Muscle of leg (tissue), 3 donors: ENCODE measurements at regions not wholly inside any gene's neighbourhood (a gene's known extent, or its start where the extent isn't known, plus 50 kb on each side); places are given as distances from the start of the nearest gene placed in this dataset.

Experiments
- DNase-seq: peaks from one replicate; pipeline ENCODE4 v3.0.0; 2013
- H3K27ac ChIP-seq: one replicate; pipeline ENCODE4 v1.5.1; 2013; ENCODE audit warnings: mild to moderate bottlenecking, low read length, control low read depth
- H3K27me3 ChIP-seq: one replicate; pipeline ENCODE4 v1.6.1; 2013; ENCODE audit warnings: low read length; ENCODE audit not compliant: control insufficient read depth, insufficient read depth
- H3K36me3 ChIP-seq: one replicate; pipeline ENCODE4 v1.6.1; 2013; ENCODE audit warnings: low read length; ENCODE audit not compliant: control insufficient read depth, insufficient read depth
- H3K4me1 ChIP-seq: one replicate; pipeline ENCODE4 v1.6.1; 2013; ENCODE audit warnings: low read length; ENCODE audit not compliant: control insufficient read depth, insufficient read depth
- H3K4me3 ChIP-seq: one replicate; pipeline ENCODE4 v1.5.1; 2013; ENCODE audit warnings: low read length, control low read depth
- H3K9me3 ChIP-seq: replicated peaks from 2 replicates; pipeline ENCODE4 v1.6.1; 2013; ENCODE audit warnings: low read depth, low read length; ENCODE audit not compliant: control insufficient read depth
- WGBS: methylation state at CpG from one replicate; pipeline ENCODE4 v1.1.5; 2013; ENCODE audit warnings: missing lambda C conversion rate; ENCODE audit not compliant: insufficient coverage; 5-methylcytosine and 5-hydroxymethylcytosine counted together

GRCh38 chr7:43791-44540, 148.4 kb upstream of the FAM20C start:
- peaks cover 16% of the 10 kb centered on the region for H3K27me3 ChIP-seq
- H3K4me3 ChIP-seq, result no peak overlapping the region
- H3K9me3 ChIP-seq, result no peaks in the 10 kb centered on the region
- H3K27ac ChIP-seq, result no peak overlapping the region
- H3K4me1 ChIP-seq, result no peaks in the 10 kb centered on the region
- no peak for DNase-seq
- no peaks in the 10 kb centered on the region for H3K36me3 ChIP-seq
- WGBS, result 88% methylated on average over 14 of the region's 14 CpGs

- no peaks in the 10 kb centered on the region for H3K4me1 ChIP-seq
- no peak for DNase-seq
- H3K4me3 ChIP-seq, result no peak overlapping the region
- H3K36me3 ChIP-seq, result no peaks in the 10 kb centered on the region
- no peak overlapping the region for H3K27ac ChIP-seq
- H3K9me3 ChIP-seq, result no peaks in the 10 kb centered on the region
- peaks cover 16% of the 10 kb centered on the region for H3K27me3 ChIP-seq
- WGBS, result 72% methylated on average over 10 of the region's 12 CpGs
These were observed 147.9 kb upstream of the FAM20C start for GRCh38 chr7:44541-44896.

- Histone ChIP-seq H3K27ac (no peak overlapping the region), H3K4me3 (no peak overlapping the region), H3K27me3 (peaks cover 16% of the 10 kb centered on the region), H3K36me3 (no peaks in the 10 kb centered on the region), H3K9me3 (no peaks in the 10 kb centered on the region), H3K4me1 (no peaks in the 10 kb centered on the region)
- 64% methylated on average over 7 of the region's 14 CpGs for WGBS
- no peak for DNase-seq
These were observed 147.0 kb upstream of the FAM20C start for GRCh38 chr7:45106-46090.

- DNase-seq, result no peak
These were observed 146.1 kb upstream of the FAM20C start for GRCh38 chr7:46123-46829.

GRCh38 chr7:46830-47140, 145.6 kb upstream of the FAM20C start:
- peaks cover 10% of the 10 kb centered on the region for H3K27me3 ChIP-seq
- WGBS, result 93% methylated on average over 2 of the region's 5 CpGs
- DNase-seq, result no peak

More at GRCh38 chr7:46123-46829, 146.1 kb upstream of the FAM20C start:
- no peaks in the 10 kb centered on the region for H3K4me1 ChIP-seq
- peaks cover 12% of the 10 kb centered on the region for H3K27me3 ChIP-seq
- no peaks in the 10 kb centered on the region for H3K9me3 ChIP-seq
- no peak overlapping the region for H3K4me3 ChIP-seq
- no peaks in the 10 kb centered on the region for H3K36me3 ChIP-seq
- H3K27ac ChIP-seq, result no peak overlapping the region
- 75% methylated on average over 9 of the region's 11 CpGs for WGBS

GRCh38 chr7:51456-52068, 140.8 kb upstream of the FAM20C start:
- no peak overlapping the region for H3K27ac ChIP-seq
- no peak for DNase-seq
- no peaks in the 10 kb centered on the region for H3K27me3 ChIP-seq
- H3K4me1 ChIP-seq, result peaks cover 9% of the 10 kb centered on the region
- no peaks in the 10 kb centered on the region for H3K9me3 ChIP-seq
- no peaks in the 10 kb centered on the region for H3K36me3 ChIP-seq
- no peak overlapping the region for H3K4me3 ChIP-seq
- WGBS, result 91% methylated on average over 11 of the region's 11 CpGs

More at GRCh38 chr7:46830-47140, 145.6 kb upstream of the FAM20C start:
- H3K4me3 ChIP-seq, result no peak overlapping the region
- no peaks in the 10 kb centered on the region for H3K9me3 ChIP-seq
- H3K36me3 ChIP-seq, result no peaks in the 10 kb centered on the region
- no peaks in the 10 kb centered on the region for H3K4me1 ChIP-seq
- H3K27ac ChIP-seq, result no peak overlapping the region

- no peak overlapping the region for H3K4me3 ChIP-seq
- no peak overlapping the region for H3K27ac ChIP-seq
- peaks cover 11% of the 10 kb centered on the region for H3K4me1 ChIP-seq
- no peaks in the 10 kb centered on the region for H3K36me3 ChIP-seq
- DNase-seq, result no peak
- H3K9me3 ChIP-seq, result no peaks in the 10 kb centered on the region
- no CpG with 5 or more reads among the region's 3 CpGs for WGBS
- no peaks in the 10 kb centered on the region for H3K27me3 ChIP-seq
These were observed 140.3 kb upstream of the FAM20C start for GRCh38 chr7:52100-52499.

GRCh38 chr7:53531-53930, 138.8 kb upstream of the FAM20C start:
- no CpG with 5 or more reads among the region's 1 CpG for WGBS
- peaks cover 23% of the 10 kb centered on the region for H3K4me1 ChIP-seq
- H3K27me3 ChIP-seq, result no peaks in the 10 kb centered on the region

GRCh38 chr7:54615-55014, 137.8 kb upstream of the FAM20C start:
- 87% methylated on average over 2 of the region's 6 CpGs for WGBS
- H3K9me3 ChIP-seq, result no peaks in the 10 kb centered on the region
- H3K27me3 ChIP-seq, result no peaks in the 10 kb centered on the region
- no peak overlapping the region for H3K4me3 ChIP-seq
- peaks cover 26% of the 10 kb centered on the region for H3K4me1 ChIP-seq
- H3K27ac ChIP-seq, result no peak overlapping the region
- DNase-seq, result no peak
- H3K36me3 ChIP-seq, result no peaks in the 10 kb centered on the region

More at GRCh38 chr7:53531-53930, 138.8 kb upstream of the FAM20C start:
- Histone ChIP-seq H3K9me3 (no peaks in the 10 kb centered on the region), H3K27ac (no peak overlapping the region), H3K36me3 (no peaks in the 10 kb centered on the region), H3K4me3 (no peak overlapping the region)
- no peak for DNase-seq
